ENCODE measurements at regions not wholly inside any gene's neighbourhood (a gene's known extent, or its start where the extent isn't known, plus 50 kb on each side); places are given as distances from the start of the nearest gene placed in this dataset.

DNA sequence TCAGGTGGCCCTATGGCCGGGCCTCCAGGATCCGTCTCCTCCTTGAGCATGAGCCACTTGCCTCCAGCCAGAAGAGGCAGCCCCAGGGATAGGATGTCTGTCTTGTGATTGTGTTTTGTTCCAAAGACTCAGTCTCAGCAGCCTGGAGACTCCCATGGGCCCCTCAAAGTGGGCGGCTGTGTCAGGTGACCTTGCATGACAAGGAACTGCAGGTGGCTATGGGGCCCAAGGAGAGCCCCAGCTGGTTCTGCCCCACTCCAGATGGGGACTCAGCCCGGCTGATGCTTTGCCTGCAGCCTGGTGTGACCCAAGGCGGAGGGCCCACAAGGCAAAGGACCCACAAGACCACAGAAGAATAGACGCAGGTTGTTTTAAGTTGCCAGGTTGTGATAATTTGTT lies 284.3 kb upstream of the IRX4 start:
- H2AFZ ChIP-seq (ENCODE audit: low read length) = no peak overlapping the region
- no peak overlapping the region for H3K4me3 ChIP-seq (ENCODE audit: low read length, poor library complexity, severe bottlenecking)
- H3K4me2 ChIP-seq (ENCODE audit: low read depth, low read length, poor library complexity, severe bottlenecking) = no peak overlapping the region
- TF ChIP-seq, protein P1, sequence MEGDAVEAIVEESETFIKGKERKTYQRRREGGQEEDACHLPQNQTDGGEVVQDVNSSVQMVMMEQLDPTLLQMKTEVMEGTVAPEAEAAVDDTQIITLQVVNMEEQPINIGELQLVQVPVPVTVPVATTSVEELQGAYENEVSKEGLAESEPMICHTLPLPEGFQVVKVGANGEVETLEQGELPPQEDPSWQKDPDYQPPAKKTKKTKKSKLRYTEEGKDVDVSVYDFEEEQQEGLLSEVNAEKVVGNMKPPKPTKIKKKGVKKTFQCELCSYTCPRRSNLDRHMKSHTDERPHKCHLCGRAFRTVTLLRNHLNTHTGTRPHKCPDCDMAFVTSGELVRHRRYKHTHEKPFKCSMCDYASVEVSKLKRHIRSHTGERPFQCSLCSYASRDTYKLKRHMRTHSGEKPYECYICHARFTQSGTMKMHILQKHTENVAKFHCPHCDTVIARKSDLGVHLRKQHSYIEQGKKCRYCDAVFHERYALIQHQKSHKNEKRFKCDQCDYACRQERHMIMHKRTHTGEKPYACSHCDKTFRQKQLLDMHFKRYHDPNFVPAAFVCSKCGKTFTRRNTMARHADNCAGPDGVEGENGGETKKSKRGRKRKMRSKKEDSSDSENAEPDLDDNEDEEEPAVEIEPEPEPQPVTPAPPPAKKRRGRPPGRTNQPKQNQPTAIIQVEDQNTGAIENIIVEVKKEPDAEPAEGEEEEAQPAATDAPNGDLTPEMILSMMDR (conservative IDR thresholded peaks at IDR 0.05; ENCODE audit: low read length) = no peak
- no peak for TF ChIP-seq EZH2phosphoT487 (IDR thresholded peaks at IDR 0.05; ENCODE audit: borderline replicate concordance)
- H3K27me3 ChIP-seq (ENCODE audit: insufficient read depth, low read length, poor library complexity, severe bottlenecking) = no peaks in the 10 kb centered on the region
- H3K9me2 ChIP-seq (replicated peaks; ENCODE audit: low read depth, low read length) = no peaks in the 10 kb centered on the region
- H3K9me3 ChIP-seq (ENCODE audit: insufficient read depth, low read depth, low read length) = peaks cover 5% of the 10 kb centered on the region; the same call in 1 of the 2 replicates
- H3F3A ChIP-seq (ENCODE audit: low read depth) = no peaks in the 10 kb centered on the region
- H3K79me2 ChIP-seq (ENCODE audit: insufficient read depth, low read length) = no peaks in the 10 kb centered on the region
- H3K36me3 ChIP-seq (ENCODE audit: insufficient read depth, low read length) = no peaks in the 10 kb centered on the region
- no peaks in the 10 kb centered on the region for H4K20me1 ChIP-seq (ENCODE audit: insufficient read depth, low read length, poor library complexity, severe bottlenecking)
- H3K4me1 ChIP-seq (ENCODE audit: insufficient read depth, low read length, poor library complexity, severe bottlenecking) = no peaks in the 10 kb centered on the region
- H3K9ac ChIP-seq (ENCODE audit: low read depth, low read length, poor library complexity, severe bottlenecking) = no peak overlapping the region

DNA sequence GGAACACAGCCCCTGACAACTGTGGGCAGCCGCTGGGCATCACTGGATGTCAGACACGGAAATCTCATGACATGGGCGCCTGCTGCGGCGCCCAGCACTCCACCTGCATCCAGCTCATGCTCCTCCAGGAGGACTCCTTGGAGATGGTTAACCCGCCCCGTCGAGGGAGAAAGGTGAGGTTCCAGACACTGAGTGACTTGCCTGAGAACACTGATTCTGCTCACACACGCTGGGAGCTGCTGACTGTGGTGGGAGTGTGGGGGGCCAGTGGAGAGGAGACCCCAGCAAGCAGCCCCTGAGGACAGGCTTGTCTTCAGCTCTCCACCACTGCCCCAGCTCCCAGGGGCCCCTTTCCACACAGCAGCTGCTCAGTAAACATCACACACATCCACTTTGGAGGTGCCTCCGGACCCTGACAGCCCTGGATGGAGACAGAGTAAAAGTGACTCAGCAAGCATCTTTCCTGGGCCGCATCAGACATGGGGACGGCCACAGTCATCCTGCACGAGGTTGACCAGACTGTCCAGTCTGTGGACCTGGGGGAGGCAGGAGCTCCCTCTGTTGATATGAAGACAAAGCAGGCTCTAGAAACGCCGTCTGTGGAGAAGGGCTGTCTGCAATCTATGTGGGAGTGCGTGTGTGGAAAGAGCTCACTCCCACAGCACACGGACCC lies 283.7 kb upstream of the IRX4 start:
- Histone ChIP-seq H3K27me3 (ENCODE audit: insufficient read depth, low read length, poor library complexity, severe bottlenecking) (no peaks in the 10 kb centered on the region), H3F3A (ENCODE audit: low read depth) (no peaks in the 10 kb centered on the region), H3K4me3 (ENCODE audit: low read length, poor library complexity, severe bottlenecking) (no peak overlapping the region), H4K20me1 (ENCODE audit: insufficient read depth, low read length, poor library complexity, severe bottlenecking) (no peaks in the 10 kb centered on the region), H3K9ac (ENCODE audit: low read depth, low read length, poor library complexity, severe bottlenecking) (no peak overlapping the region), H3K9me2 (replicated peaks; ENCODE audit: low read depth, low read length) (no peaks in the 10 kb centered on the region), H3K9me3 (ENCODE audit: insufficient read depth, low read depth, low read length) (peaks cover 5% of the 10 kb centered on the region; the same call in 1 of the 2 replicates), H3K36me3 (ENCODE audit: insufficient read depth, low read length) (no peaks in the 10 kb centered on the region), H2AFZ (ENCODE audit: low read length) (no peak overlapping the region), H3K4me1 (ENCODE audit: insufficient read depth, low read length, poor library complexity, severe bottlenecking) (no peaks in the 10 kb centered on the region), H3K4me2 (ENCODE audit: low read depth, low read length, poor library complexity, severe bottlenecking) (no peak overlapping the region), H3K79me2 (ENCODE audit: insufficient read depth, low read length) (no peaks in the 10 kb centered on the region)
- TF ChIP-seq, protein P1 (conservative IDR thresholded peaks at IDR 0.05; ENCODE audit: low read length) = no peak
- TF ChIP-seq EZH2phosphoT487 (IDR thresholded peaks at IDR 0.05; ENCODE audit: borderline replicate concordance) = no peak

DNA sequence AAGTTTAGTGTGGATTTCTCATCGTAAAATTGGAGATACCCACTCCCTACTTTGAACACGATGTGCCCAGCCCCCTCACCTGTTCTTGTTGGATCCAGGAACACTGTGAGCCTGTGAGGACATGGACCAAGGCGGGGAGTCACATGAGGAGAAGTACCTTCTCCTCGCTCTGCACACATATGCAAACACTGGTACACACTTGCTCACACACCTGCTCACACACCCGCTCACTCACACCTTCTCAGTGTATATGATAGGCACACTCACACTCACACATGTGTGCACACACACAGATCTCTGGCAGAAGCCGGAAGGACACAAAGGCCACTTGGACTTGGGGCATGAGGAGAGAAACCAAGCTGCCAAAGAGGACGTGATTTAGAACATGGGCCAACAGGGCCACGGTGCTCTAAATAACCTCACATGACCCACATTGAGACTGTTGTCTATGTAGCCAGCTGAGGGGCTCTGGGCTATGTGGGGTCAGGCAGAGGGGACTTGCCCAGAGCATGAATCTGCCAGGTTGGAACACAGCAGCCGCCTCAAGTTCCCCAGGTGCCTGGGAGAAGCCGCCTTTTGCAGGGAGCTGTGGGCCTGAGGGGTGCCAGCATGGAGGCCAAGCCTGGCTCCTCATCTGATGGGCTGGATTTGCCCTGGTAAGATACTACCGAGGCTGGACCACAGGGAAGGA lies 283.0 kb upstream of the IRX4 start:
- Histone ChIP-seq H3K9ac (ENCODE audit: low read depth, low read length, poor library complexity, severe bottlenecking) (no peak overlapping the region), H3F3A (ENCODE audit: low read depth) (no peaks in the 10 kb centered on the region), H2AFZ (ENCODE audit: low read length) (no peak overlapping the region), H4K20me1 (ENCODE audit: insufficient read depth, low read length, poor library complexity, severe bottlenecking) (no peaks in the 10 kb centered on the region), H3K9me3 (ENCODE audit: insufficient read depth, low read depth, low read length) (peaks cover 5% of the 10 kb centered on the region; the same call in 1 of the 2 replicates), H3K4me1 (ENCODE audit: insufficient read depth, low read length, poor library complexity, severe bottlenecking) (no peaks in the 10 kb centered on the region), H3K36me3 (ENCODE audit: insufficient read depth, low read length) (no peaks in the 10 kb centered on the region), H3K79me2 (ENCODE audit: insufficient read depth, low read length) (no peaks in the 10 kb centered on the region), H3K4me3 (ENCODE audit: low read length, poor library complexity, severe bottlenecking) (no peak overlapping the region), H3K4me2 (ENCODE audit: low read depth, low read length, poor library complexity, severe bottlenecking) (no peak overlapping the region), H3K9me2 (replicated peaks; ENCODE audit: low read depth, low read length) (no peaks in the 10 kb centered on the region), H3K27me3 (ENCODE audit: insufficient read depth, low read length, poor library complexity, severe bottlenecking) (no peaks in the 10 kb centered on the region)
- TF ChIP-seq, protein P1 (conservative IDR thresholded peaks at IDR 0.05; ENCODE audit: low read length) = no peak
- TF ChIP-seq EZH2phosphoT487 (IDR thresholded peaks at IDR 0.05; ENCODE audit: borderline replicate concordance) = no peak

All from Loucy (cell line).